ENCODE measurements at regions not wholly inside any gene's neighbourhood (a gene's known extent, or its start where the extent isn't known, plus 50 kb on each side); places are given as distances from the start of the nearest gene placed in this dataset.

DNA sequence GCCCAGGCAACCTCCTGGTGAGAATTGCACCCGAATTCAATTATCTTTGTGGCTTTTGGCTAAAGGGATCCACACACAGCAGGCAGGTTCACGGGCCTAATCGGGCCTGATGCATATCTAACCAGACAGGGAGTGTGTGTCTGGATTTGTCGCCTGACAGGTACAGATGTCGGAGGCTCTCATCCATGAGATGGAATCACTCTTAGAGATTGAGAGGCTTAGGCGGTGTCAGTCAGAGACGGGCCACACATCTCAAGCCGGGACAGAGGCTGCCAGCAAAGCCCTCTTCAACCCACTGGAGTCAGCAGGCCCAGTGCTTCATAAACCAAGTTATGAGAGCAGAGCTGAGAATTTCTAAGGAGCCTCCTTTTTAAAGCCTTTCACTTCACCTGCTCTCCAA, 247.0 kb downstream of the LRFN2 start:
- TF ChIP-seq, protein P1, sequence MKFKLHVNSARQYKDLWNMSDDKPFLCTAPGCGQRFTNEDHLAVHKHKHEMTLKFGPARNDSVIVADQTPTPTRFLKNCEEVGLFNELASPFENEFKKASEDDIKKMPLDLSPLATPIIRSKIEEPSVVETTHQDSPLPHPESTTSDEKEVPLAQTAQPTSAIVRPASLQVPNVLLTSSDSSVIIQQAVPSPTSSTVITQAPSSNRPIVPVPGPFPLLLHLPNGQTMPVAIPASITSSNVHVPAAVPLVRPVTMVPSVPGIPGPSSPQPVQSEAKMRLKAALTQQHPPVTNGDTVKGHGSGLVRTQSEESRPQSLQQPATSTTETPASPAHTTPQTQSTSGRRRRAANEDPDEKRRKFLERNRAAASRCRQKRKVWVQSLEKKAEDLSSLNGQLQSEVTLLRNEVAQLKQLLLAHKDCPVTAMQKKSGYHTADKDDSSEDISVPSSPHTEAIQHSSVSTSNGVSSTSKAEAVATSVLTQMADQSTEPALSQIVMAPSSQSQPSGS (CRISPR knock-in tag; IDR thresholded peaks at IDR 0.05) = no peak
- TF ChIP-seq CEBPG (CRISPR knock-in tag; IDR thresholded peaks at IDR 0.05) (no peak), ZNF510 (CRISPR knock-in tag; IDR thresholded peaks at IDR 0.05; ENCODE audit: low read depth) (no peak), RORA (CRISPR knock-in tag; IDR thresholded peaks at IDR 0.05) (no peak), TBX3 (IDR thresholded peaks at IDR 0.05; ENCODE audit: borderline replicate concordance) (no peak), PAWR (CRISPR knock-in tag; IDR thresholded peaks at IDR 0.05; ENCODE audit: borderline replicate concordance) (no peak), NR1H2 (CRISPR knock-in tag; IDR thresholded peaks at IDR 0.05; ENCODE audit: borderline replicate concordance, low read depth) (no peak)
